HCT116 (cell line): ENCODE measurements at regions not wholly inside any gene's neighbourhood (a gene's known extent, or its start where the extent isn't known, plus 50 kb on each side); places are given as distances from the start of the nearest gene placed in this dataset.

Experiments used
- ATAC-seq: fragments of 200-7000 bp; cut with Tn5 transposase; 2 replicates; pipeline ENCODE4 v1.9.1; 2020; ENCODE audit warnings: mild to moderate bottlenecking, moderate library complexity
- BruUV-seq: library from RNA; stranded (reverse); fragments of 400-500 nt; replicated peaks from 2 replicates; lab custom pipeline; 2021; lab: Mats Ljungman, UMichigan
- CTCF ChIA-PET: fragments of 300-600 bp; sonication (Branson Sonifier 250); formaldehyde crosslinking; loops from one replicate; lab custom pipeline; 2021; ENCODE audit warnings: antibody characterized with exemption; lab: Charles Lee
- POLR2A ChIA-PET: fragments of 300-600, 350-600 bp; sonication (Branson Sonifier 250); formaldehyde crosslinking; loops from one replicate; lab custom pipeline; 2021; ENCODE audit warnings: antibody characterized with exemption; lab: Charles Lee
- RAD21 ChIA-PET, 2 experiments: fragments of 300-600 bp; sonication (Branson Sonifier 250); formaldehyde crosslinking; loops; one replicate each; lab custom pipeline; 2023; ENCODE audit warnings: low total read pairs in 2 of 2; ENCODE audit not compliant: uncharacterized antibody in 2 of 2, unreplicated experiment in 2 of 2, low non-redundant PET in 1 of 2; lab: Charles Lee
- DNase-seq: peaks from one replicate; pipeline ENCODE4 v3.0.0-alpha.2; 2010; ENCODE audit warnings: low read depth, low spot score
- H2AFZ ChIP-seq: fragments of 200-600 bp; shearing (Covaris generic), sonication (generic); 2 replicates; pipeline ENCODE4 v1.6.1; 2017; ENCODE audit warnings: low read depth, mixed run types, mixed read lengths, antibody characterized with exemption, low read length; ENCODE audit not compliant: poor library complexity, severe bottlenecking
- H3K27ac ChIP-seq: 2 replicates; pipeline ENCODE4 v1.5.1; 2012; ENCODE audit warnings: low read depth, low read length
- H3K27me3 ChIP-seq: fragments of 200-600 bp; sonication (generic); 2 replicates; pipeline ENCODE4 v1.6.1; 2016; ENCODE audit warnings: mixed run types, low read length, mixed read lengths; ENCODE audit not compliant: insufficient read depth
- H3K36me3 ChIP-seq, 2 experiments: fragments of 200-500 bp in 1 of 2; fragments of 200-600 bp in 1 of 2; sonication (Bioruptor generic) in 1 of 2; sonication (generic) in 1 of 2; 2 replicates each; pipeline versions ENCODE4 v1.5.1 to v1.6.1; 2014 to 2016; ENCODE audit warnings: low read length in 2 of 2, inconsistent platforms in 1 of 2, mixed read lengths in 1 of 2, mixed run types in 1 of 2; ENCODE audit not compliant: insufficient read depth in 2 of 2, control insufficient read depth in 1 of 2
- H3K4me1 ChIP-seq, 2 experiments: fragments of 200-600 bp in 1 of 2; sonication (generic) in 1 of 2; 2 replicates each; pipeline versions ENCODE4 v1.5.1 to v1.6.1; 2012 to 2017; ENCODE audit warnings: low read length in 2 of 2, inconsistent platforms in 1 of 2, mild to moderate bottlenecking in 1 of 2, mixed read lengths in 1 of 2, mixed run types in 1 of 2, moderate library complexity in 1 of 2; ENCODE audit not compliant: insufficient read depth in 2 of 2, control insufficient read depth in 1 of 2
- H3K4me2 ChIP-seq: fragments of 200-600 bp; sonication (generic); 2 replicates; pipeline ENCODE4 v1.6.1; 2017; ENCODE audit warnings: mixed run types, low read length, mixed read lengths
- H3K4me3 ChIP-seq, 2 experiments: fragments of 200-600 bp in 1 of 2; sonication (generic) in 1 of 2; replicated peaks in 1 of 2; 2 replicates each; pipeline ENCODE4 v1.5.1; 2011 to 2016; ENCODE audit warnings: low read length in 2 of 2, control low read depth in 1 of 2, low read depth in 1 of 2, mild to moderate bottlenecking in 1 of 2, mixed read lengths in 1 of 2, mixed run types in 1 of 2
- H3K79me2 ChIP-seq: fragments of 200-600 bp; sonication (generic); 2 replicates; pipeline ENCODE4 v1.6.1; 2017; ENCODE audit warnings: mild to moderate bottlenecking, mixed run types, low read length, moderate library complexity, mixed read lengths; ENCODE audit not compliant: insufficient read depth
- H3K9ac ChIP-seq: fragments of 200-600 bp; sonication (generic); 2 replicates; pipeline ENCODE4 v1.6.1; 2016; ENCODE audit warnings: low read length, mixed read lengths
- H3K9me2 ChIP-seq: fragments of 200-600 bp; sonication (generic), shearing (Covaris generic); 2 replicates; pipeline ENCODE4 v1.6.1; 2017; ENCODE audit warnings: mixed run types, mild to moderate bottlenecking, moderate library complexity; ENCODE audit not compliant: insufficient read depth
- H3K9me3 ChIP-seq, 2 experiments: fragments of 200-500 bp in 1 of 2; fragments of 200-600 bp in 1 of 2; sonication (Bioruptor generic) in 1 of 2; sonication (generic) in 1 of 2; 2 replicates each; pipeline ENCODE4 v1.6.1; 2014 to 2017; ENCODE audit warnings: low read length in 2 of 2, mixed read lengths in 2 of 2, inconsistent platforms in 1 of 2, low read depth in 1 of 2, mild to moderate bottlenecking in 1 of 2, mixed run types in 1 of 2, moderate library complexity in 1 of 2; ENCODE audit not compliant: control insufficient read depth in 1 of 2, insufficient read depth in 1 of 2
- H4K20me1 ChIP-seq: fragments of 200-600 bp; sonication (generic), shearing (Covaris generic); 2 replicates; pipeline ENCODE4 v1.6.1; 2017; ENCODE audit warnings: mixed run types, mild to moderate bottlenecking, moderate library complexity; ENCODE audit not compliant: insufficient read depth
- ATF3 ChIP-seq: IDR thresholded peaks from 2 replicates; pipeline ENCODE4 v1.6.1; 2012
- CEBPB ChIP-seq: IDR thresholded peaks from 2 replicates; pipeline ENCODE4 v1.6.1; 2012; ENCODE audit warnings: low read depth
- EGR1 ChIP-seq: IDR thresholded peaks from 2 replicates; pipeline ENCODE4 v1.6.1; 2012; ENCODE audit warnings: low read depth
- EZH2 ChIP-seq: fragments of 200-600 bp; sonication (generic); IDR thresholded peaks from 2 replicates; pipeline ENCODE4 v1.6.1; 2017; ENCODE audit warnings: antibody characterized with exemption, mixed run types
- EZH2phosphoT487 ChIP-seq: fragments of 200-600 bp; IDR thresholded peaks from 2 replicates; pipeline ENCODE4 v1.6.1; 2018; ENCODE audit warnings: antibody characterized with exemption, borderline replicate concordance
- FOSL1 ChIP-seq: IDR thresholded peaks from 2 replicates; pipeline ENCODE4 v1.6.1; 2012; ENCODE audit warnings: low read depth
- JUND ChIP-seq: IDR thresholded peaks from 2 replicates; pipeline ENCODE4 v1.6.1; 2012
- POLR2A ChIP-seq: IDR thresholded peaks from 2 replicates; pipeline ENCODE4 v1.7.0; 2011; ENCODE audit warnings: borderline replicate concordance; ENCODE audit not compliant: insufficient read depth, insufficient read length; ENCODE audit errors: extremely low read depth
- RAD21 ChIP-seq: IDR thresholded peaks from 2 replicates; pipeline ENCODE4 v1.6.1; 2012; ENCODE audit warnings: low read depth, mild to moderate bottlenecking
- SIN3A ChIP-seq: IDR thresholded peaks from 2 replicates; pipeline ENCODE4 v1.6.1; 2012; ENCODE audit warnings: low read depth
- SRF ChIP-seq: IDR thresholded peaks from 2 replicates; pipeline ENCODE4 v1.6.1; 2012; ENCODE audit warnings: low read depth
- TCF7L2 ChIP-seq: IDR thresholded peaks from 2 replicates; pipeline ENCODE4 v1.7.0; 2011; ENCODE audit warnings: borderline replicate concordance, inconsistent platforms; ENCODE audit not compliant: insufficient read depth, insufficient read length; ENCODE audit errors: extremely low read depth
- YY1 ChIP-seq: IDR thresholded peaks from 2 replicates; pipeline ENCODE4 v1.6.1; 2011; ENCODE audit warnings: low read length, low read depth, moderate library complexity, mild to moderate bottlenecking; ENCODE audit not compliant: insufficient replicate concordance; ENCODE audit errors: extremely low read depth
- ZBTB33 ChIP-seq: IDR thresholded peaks from 2 replicates; pipeline ENCODE4 v1.6.1; 2011; ENCODE audit warnings: mild to moderate bottlenecking, low read length, moderate library complexity; ENCODE audit not compliant: insufficient replicate concordance; ENCODE audit errors: extremely low read depth
- ZFX ChIP-seq: fragments of 450-650 bp; IDR thresholded peaks from 2 replicates; pipeline ENCODE4 v1.6.1; 2017
- ZNF274 ChIP-seq: fragments of 200-500 bp; sonication (Bioruptor generic); IDR thresholded peaks from 2 replicates; pipeline ENCODE4 v1.6.1; 2014; ENCODE audit warnings: mild to moderate bottlenecking, low read depth, low read length, inconsistent platforms
- intact Hi-C: fragments of 100-400 bp; cut with micrococcal nuclease; formaldehyde crosslinking; loops from 2 replicates; pipeline ENCODE4 v1.10.0; 2022

DNA sequence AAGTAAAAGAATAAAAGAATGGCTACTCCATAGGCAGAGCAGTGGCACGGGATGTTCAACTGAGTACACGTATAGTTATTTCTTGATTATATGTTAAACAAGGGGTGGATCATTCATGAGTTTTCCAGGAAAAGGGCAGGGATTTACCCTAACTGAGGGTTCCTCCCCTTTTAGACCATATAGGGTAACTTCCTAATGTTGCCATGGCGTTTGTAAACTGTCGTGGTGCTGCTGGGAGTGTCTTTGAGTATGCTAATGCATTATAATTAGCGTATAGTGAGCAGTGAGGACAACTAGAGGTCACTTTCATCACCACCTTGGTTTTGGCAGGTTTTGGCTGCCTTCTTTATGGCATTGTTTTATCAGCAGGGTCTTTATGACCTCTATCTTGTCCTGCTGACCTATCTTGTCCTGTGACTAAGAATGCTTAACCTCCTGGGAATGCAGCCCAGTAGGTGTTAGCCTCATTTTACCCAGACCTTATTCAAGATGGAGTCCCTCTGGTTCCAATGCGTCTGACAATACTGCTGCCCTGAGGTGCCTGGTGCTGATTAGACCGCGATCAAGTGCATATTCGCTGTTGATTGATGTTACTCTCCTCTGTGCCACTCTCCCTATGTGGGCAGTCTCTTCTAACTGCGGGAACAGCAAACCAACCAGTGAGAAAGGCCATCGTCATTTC is 67.6 kb upstream of the AMN1 start:
- Histone ChIP-seq H3K9ac (no peak overlapping the region), H3K9me3 (no peaks in the 10 kb centered on the region), H3K9me2 (no peaks in the 10 kb centered on the region), H3K4me2 (no peak overlapping the region), H2AFZ (no peak overlapping the region), H3K4me1 (no peaks in the 10 kb centered on the region), H4K20me1 (no peaks in the 10 kb centered on the region), H3K27me3 (no peaks in the 10 kb centered on the region), H3K27ac (no peak overlapping the region), H3K36me3 (no peaks in the 10 kb centered on the region), H3K79me2 (no peaks in the 10 kb centered on the region), H3K4me3 (no peak overlapping the region)
- ATAC-seq (no peak), DNase-seq (no peak)
- no peak for TF ChIP-seq POLR2A
- intact Hi-C loops, result no loop called here
- ChIA-PET RAD21 (no interaction called here), CTCF (no interaction called here), POLR2A (no interaction called here)
- no TSS peak for BruUV-seq

- no peaks in the 10 kb centered on the region for H3K27me3 ChIP-seq
- no peaks in the 10 kb centered on the region for H3K36me3 ChIP-seq
- POLR2A ChIA-PET, result no interaction called here
- no TSS peak for BruUV-seq
- no peaks in the 10 kb centered on the region for H3K79me2 ChIP-seq
- H3K4me3 ChIP-seq, result no peak overlapping the region
- no peak for ATAC-seq
- CTCF ChIA-PET, result no interaction called here
- H3K9ac ChIP-seq, result no peak overlapping the region
- DNase-seq, result no peak
- H3K4me1 ChIP-seq, result no peaks in the 10 kb centered on the region
- intact Hi-C loops, result no loop called here
- H3K27ac ChIP-seq, result no peak overlapping the region
- H4K20me1 ChIP-seq, result no peaks in the 10 kb centered on the region
- no peaks in the 10 kb centered on the region for H3K9me3 ChIP-seq
- H2AFZ ChIP-seq, result no peak overlapping the region
- no peak overlapping the region for H3K4me2 ChIP-seq
- no peaks in the 10 kb centered on the region for H3K9me2 ChIP-seq
- RAD21 ChIA-PET, result no interaction called here
- no peak for TF ChIP-seq POLR2A
- TF ChIP-seq CEBPB, result no peak
- TF ChIP-seq ZFX, result no peak
- TF ChIP-seq YY1, result no peak
- no peak for TF ChIP-seq SRF
- no peak for TF ChIP-seq ATF3
- TF ChIP-seq JUND, result no peak
- TF ChIP-seq ZBTB33, result no peak
- TF ChIP-seq FOSL1, result no peak
- TF ChIP-seq RAD21, result no peak
- TF ChIP-seq EGR1, result no peak
- TF ChIP-seq ZNF274, result no peak
- no peak for TF ChIP-seq EZH2phosphoT487
- no peak for TF ChIP-seq EZH2
- TF ChIP-seq TCF7L2, result no peak
- TF ChIP-seq SIN3A, result no peak
Measured at GRCh38 chr12:31794745-31795144, 65.9 kb upstream of the AMN1 start.
